NCI-H524 treated with DMSO at 0.1 percent for 48 hours (cell line): ENCODE measurements at regions not wholly inside any gene's neighbourhood (a gene's known extent, or its start where the extent isn't known, plus 50 kb on each side); places are given as distances from the start of the nearest gene placed in this dataset.

Source experiments
- DNase-seq: peaks from one replicate; lab custom pipeline; 2025; lab: John Stamatoyannopoulos, UW

GRCh38 chr3:107263269-107264021 is 113.8 kb upstream of the CCDC54 start:
- no peak for DNase-seq

GRCh38 chr3:107264888-107265287 is 112.4 kb upstream of the CCDC54 start:
- DNase-seq: no peak

GRCh38 chr3:107265526-107265925 is 111.7 kb upstream of the CCDC54 start:
- no peak for DNase-seq

- DNase-seq: no peak
Observed at GRCh38 chr3:107268469-107268868, 108.8 kb upstream of the CCDC54 start.

GRCh38 chr3:107269136-107269535 is 108.1 kb upstream of the CCDC54 start:
- DNase-seq: no peak

- peak; percentile 6 for DNase-seq
Observed at GRCh38 chr3:107271787-107272387, 105.4 kb upstream of the CCDC54 start.

GRCh38 chr3:107272471-107272870 is 104.8 kb upstream of the CCDC54 start:
- DNase-seq: no peak

GRCh38 chr3:107272885-107273284 is 104.4 kb upstream of the CCDC54 start:
- DNase-seq: no peak

GRCh38 chr3:107273771-107274170 is 103.5 kb upstream of the CCDC54 start:
- DNase-seq: no peak

GRCh38 chr3:107275511-107275910 is 101.7 kb upstream of the CCDC54 start:
- DNase-seq: no peak

GRCh38 chr3:107283948-107284347 is 93.3 kb upstream of the CCDC54 start:
- no peak for DNase-seq

- DNase-seq: no peak
Observed at GRCh38 chr3:107284612-107285011, 92.6 kb upstream of the CCDC54 start.

GRCh38 chr3:107285197-107285596 is 92.0 kb upstream of the CCDC54 start:
- DNase-seq: no peak

GRCh38 chr3:107289354-107289753 is 87.9 kb upstream of the CCDC54 start:
- no peak for DNase-seq

GRCh38 chr3:107294117-107294516 is 83.1 kb upstream of the CCDC54 start:
- no peak for DNase-seq

- no peak for DNase-seq
Observed at GRCh38 chr3:107297597-107297996, 79.6 kb upstream of the CCDC54 start.

- no peak for DNase-seq
Observed at GRCh38 chr3:107307205-107307604, 70.0 kb upstream of the CCDC54 start.

- no peak for DNase-seq
Observed at GRCh38 chr3:107308716-107309115, 68.5 kb upstream of the CCDC54 start.

- no peak for DNase-seq
Observed at GRCh38 chr3:107309312-107309711, 67.9 kb upstream of the CCDC54 start.

- DNase-seq: no peak
Observed at GRCh38 chr3:107313711-107314110, 63.5 kb upstream of the CCDC54 start.

GRCh38 chr3:107315141-107315540 is 62.1 kb upstream of the CCDC54 start:
- no peak for DNase-seq

GRCh38 chr3:107323723-107324122 is 53.5 kb upstream of the CCDC54 start:
- DNase-seq: no peak

- DNase-seq: no peak
Observed at GRCh38 chr3:107325446-107325845, 51.8 kb upstream of the CCDC54 start.
